HG02759 (cell line): ENCODE measurements at regions not wholly inside any gene's neighbourhood (a gene's known extent, or its start where the extent isn't known, plus 50 kb on each side); places are given as distances from the start of the nearest gene placed in this dataset.

Experiments used
- ATAC-seq: cut with Tn5 transposase; IDR thresholded peaks from one replicate; pipeline ENCODE4 v1.9.1; 2021; ENCODE audit warnings: mild to moderate bottlenecking, moderate library complexity; ENCODE audit not compliant: unreplicated experiment

DNA sequence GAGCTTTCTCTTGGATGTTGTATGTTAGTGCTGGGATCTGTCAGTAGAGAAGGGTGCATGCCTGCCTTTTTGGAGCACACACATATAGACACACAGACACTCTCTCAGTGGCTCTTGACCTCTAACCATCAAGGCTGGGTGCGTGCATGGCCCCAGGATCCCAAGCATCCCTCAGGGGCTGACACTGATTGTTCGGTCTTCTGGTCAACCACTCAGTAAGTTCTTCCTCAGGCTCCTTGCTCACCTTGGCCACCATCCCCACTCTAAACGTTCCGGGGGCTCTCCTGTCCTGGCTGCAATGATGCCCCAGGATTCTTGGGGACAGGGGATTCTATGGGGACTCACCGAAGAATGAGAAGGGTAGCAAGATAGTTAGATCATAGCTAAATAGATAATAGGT lies 179.6 kb downstream of the SHOX start:
- no peak for ATAC-seq

DNA sequence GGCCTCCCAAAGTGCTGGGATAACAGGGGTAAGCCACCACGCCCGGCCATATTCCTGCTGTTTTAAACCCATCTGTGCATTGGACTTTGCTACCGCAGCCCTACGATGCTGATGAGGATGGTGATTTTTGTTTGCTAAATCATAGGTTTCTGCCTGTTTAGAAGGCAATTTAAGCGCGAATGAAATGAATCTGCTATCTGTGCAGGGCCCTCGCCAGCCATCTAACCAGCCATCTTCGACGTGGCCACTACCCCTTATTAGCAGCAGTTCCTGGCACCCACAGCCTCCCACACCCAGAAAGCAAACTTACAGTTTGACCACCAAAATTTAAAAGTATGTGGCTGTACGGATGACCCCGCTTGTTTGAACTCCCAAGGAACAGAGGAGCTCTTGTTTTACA lies 178.5 kb downstream of the SHOX start:
- ATAC-seq: no peak

DNA sequence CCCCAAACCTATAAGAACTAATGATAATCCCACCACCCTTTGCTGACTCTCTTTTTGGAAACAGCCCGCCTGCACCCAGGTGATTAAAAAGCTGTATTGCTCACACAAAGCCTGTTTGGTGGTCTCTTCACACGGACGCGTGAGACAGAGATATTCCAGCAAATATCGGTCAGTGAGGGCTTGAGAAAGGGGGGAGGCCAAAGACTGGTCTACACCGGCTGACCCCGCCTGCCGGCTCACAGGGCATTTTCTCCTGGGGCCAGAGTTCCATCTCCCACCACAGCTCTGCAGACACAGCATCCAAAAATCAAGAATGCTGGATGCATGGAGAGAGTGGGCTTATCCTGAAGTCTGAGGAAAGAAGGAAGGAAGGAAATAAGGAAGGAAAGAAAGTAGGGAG lies 176.0 kb downstream of the SHOX start:
- ATAC-seq: no peak

DNA sequence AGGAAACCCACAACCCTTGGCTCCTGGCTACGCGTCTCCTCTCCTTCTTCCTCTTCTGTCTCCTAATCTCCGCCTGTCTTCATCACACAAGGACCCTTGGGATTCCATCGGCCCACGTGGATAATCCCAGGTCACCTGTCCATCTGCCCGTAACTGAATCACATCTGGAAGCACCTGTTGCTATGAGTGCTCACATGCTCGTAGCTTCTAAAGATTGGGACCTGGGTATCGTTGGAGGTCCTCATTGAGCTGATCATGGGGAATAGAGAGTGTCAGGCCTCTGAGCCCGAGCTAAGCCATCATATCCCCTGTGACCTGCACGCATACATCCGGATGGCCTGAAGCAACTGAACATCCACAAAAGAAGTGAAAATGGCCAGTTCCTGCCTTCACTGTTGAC lies 175.4 kb downstream of the SHOX start:
- ATAC-seq: no peak

DNA sequence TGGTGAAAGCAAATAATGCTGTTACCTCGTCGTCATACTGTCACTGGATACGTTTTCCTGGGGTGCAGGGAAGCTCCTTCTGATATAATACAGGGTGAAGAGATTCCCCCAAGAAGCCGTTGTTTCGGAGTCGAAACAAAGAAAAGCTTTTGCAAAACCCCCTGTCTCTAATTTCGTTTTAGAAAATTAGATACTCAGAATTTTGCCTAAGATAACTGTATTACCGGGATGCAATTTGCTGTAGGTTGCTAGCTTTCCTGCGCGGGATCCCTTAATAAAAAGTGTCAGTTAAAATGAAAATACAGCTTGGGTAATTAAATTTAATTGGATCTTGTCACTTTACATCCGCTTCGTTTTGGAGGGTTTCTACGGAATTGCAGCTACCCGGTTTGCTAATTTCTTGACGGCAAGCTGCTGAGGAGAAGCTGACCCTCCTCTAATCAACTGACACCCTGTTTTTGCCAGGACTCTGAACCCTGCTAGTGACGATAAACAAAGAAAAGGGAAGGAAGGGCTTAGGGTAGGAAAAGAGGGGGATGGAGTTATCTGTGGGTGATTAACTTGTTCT lies 174.6 kb downstream of the SHOX start:
- ATAC-seq: no peak

DNA sequence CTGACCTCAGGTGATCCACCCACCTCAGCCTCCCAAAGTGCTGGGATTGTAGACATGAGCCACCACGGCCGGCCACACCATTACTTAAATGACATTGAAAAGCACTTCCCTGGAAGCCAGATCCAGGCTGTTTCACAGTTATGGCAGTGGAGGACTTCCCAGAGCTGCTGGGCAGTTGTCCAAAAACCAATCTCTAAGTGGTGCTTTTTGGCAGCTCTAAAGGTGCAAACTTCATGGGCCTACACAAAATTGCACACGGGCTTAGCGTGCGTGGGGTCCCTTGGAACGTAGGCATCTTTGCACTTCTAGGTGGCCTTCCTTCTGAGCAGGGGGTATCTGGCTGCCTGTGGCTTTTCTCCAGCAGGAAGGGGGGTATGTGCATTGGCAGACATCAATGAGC lies 172.3 kb downstream of the SHOX start:
- ATAC-seq: no peak

DNA sequence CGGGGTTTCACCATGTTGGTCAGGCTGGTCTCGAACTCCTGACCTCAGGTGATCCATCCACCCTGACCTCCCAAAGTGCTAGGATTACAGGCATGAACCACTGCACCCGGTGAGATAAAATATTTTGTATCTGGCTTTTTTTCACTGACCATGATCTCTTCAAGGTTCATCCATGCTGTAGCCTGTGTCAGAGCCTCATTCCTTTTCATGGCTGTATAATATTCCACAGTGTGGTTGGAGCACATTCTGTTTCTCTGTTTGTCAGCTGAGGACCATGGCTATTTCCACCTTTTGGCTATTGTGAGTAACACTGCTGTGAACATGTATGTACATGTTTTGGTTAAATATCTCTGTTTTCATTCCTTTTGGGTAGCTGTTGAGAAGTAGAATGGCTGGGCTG lies 169.2 kb downstream of the SHOX start:
- ATAC-seq: no peak

DNA sequence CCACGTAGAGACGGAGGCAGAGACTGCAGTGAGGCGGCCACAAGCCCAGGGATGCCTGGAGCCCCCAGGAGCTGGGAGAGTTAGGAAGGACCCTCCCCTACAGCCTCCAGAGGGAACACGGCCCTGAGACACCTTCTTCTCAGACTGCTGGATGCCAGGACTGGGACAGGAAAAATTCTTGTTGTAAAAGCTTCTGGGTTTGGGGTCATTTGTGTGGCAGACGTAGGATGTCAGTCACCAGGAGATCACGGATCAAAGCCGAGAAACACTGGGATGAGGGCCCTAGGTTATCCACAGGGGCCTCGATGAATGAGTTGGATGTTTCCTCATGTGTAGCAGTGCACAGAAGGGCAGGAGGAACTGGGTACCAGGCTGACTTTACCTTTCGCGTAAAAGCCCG lies 163.7 kb downstream of the SHOX start:
- no peak for ATAC-seq

DNA sequence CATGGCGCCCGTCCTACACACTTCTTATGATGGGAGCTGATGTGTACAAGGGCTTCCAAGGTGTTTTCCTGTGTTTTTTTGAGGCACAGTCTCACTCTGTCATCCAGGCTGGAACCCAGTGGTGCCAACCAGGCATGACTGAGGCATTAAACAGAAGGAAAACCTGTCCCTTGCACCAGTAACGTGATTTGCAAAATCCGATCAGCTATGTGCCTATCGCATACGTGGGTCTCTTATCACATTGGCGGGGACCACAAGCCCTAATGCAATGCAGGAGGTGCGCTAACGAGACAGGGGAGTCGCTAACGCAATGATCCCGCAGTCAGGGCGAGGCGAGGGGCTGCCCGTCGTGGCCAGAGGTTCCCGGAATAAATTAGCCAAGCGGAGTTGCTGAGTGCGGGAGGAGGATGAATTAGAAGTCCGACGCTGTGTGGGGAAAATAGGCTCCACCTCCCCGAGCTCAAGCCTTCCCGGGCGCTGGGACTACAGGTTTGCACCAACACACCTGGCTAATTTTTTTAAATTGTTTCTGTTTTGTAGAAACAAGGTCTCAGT lies 162.7 kb downstream of the SHOX start:
- no peak for ATAC-seq

DNA sequence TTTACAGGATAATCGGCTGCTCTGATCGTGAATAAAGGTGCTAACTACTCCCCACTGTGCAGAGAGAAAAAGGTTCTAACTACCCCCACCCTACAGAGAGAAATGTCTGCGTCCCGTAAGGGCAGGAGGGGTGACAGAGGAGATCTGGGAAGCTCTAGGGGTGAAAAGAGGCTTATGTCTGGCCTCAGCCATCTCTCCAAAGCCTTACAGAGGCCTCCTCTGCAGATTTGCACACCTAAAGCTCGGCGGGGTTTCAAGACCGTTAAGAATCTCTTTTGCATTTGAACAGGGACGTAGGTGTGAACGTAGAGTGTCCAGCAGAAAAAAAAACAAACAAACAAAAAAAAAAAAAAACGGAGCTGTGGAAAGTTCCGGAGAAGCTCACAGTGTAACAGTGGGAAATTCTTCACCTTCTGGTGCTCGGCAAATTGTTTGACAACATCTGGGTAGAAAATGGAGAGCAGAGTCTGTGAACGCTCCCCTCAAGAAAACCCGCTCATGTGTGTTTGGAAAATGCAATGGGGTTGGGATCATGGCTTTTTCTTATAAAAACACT lies 161.0 kb downstream of the SHOX start:
- ATAC-seq: no peak

DNA sequence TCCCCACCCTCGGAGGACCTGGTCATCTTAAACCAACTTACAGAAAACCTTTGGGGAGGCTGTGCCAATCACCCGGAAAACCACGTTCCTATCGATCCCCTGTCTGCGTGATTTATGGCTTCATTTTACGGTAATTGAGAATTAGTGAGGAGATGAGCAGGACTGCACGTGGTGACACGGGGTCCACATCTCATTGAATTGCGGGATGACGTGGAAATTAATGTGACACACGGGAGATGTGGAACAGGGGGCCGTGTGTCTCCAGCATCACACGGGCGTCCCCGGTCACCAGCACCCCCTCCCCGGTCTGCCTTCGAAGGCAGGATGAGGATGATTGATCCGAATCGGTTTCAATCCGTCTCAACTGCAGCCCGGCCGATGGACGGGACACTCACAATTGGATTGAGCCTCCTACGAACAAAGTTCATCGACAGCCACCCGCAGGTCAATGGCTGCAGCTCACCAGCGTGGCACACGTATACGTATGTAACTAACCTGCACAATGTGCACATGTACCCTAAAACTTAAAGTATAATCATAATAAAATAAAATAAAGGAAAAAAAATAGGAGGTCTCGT lies 160.3 kb downstream of the SHOX start:
- no peak for ATAC-seq

DNA sequence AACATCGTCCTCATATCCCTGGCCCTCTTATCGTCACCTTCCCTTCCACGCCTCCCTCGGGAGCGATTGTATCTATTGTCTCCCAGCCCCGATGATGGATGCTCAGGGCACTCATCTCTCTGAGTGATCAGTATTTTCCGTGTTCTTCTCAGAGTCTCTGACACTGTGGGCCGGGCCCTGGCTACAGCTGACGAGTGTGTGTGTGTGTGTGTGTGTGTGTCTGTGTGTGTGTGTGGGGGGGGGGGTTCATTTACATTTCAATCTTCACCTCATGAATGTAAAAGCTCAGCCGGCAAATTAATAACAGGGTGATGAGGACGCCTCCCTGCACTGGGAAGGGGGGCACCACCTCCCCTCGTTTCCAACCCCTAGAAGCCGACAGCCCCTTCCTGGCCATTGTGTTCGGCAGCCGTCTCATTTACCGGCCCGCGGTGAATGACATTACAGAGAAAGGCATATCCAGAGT lies 159.5 kb downstream of the SHOX start:
- no peak for ATAC-seq

DNA sequence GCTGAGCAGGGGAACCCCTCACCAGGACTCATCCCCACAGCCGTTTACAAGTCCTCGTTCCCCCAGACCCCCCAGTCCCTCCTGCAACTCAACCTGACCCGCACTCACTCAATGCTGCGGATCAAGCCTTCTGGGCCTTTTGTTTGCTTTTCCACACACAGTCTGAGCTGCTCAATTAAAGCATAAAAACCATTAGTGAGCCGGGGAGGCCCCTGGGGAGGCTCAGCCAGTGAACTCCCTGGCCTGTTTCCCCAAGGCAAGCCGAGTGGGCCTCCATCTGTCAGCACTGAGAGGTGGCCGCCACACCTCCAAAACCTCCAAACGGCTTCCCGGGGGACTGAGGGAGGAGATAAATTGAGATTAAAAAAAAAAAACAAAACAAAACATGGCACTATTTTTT lies 158.5 kb downstream of the SHOX start:
- no peak for ATAC-seq

DNA sequence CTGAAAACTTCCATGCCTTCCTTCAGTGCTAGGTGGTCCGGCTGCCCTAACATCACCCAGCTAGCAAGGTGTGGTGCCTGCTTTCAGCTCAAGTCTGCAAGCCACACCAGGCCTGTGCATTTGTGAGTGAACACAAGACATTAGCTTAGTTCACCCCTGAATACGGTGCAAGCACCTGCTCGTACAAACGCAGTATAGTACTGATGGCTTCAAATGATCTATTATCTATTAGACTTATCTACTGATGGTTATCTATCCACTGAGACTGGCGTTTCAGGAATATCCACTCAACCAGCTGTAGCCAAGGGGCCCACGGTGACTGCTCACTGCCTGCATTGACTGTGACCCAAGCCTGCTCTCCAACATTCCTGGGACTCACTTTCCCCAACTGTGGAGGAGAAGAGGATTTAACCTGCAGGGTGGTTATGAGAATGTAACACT lies 155.9 kb downstream of the SHOX start:
- no peak for ATAC-seq

DNA sequence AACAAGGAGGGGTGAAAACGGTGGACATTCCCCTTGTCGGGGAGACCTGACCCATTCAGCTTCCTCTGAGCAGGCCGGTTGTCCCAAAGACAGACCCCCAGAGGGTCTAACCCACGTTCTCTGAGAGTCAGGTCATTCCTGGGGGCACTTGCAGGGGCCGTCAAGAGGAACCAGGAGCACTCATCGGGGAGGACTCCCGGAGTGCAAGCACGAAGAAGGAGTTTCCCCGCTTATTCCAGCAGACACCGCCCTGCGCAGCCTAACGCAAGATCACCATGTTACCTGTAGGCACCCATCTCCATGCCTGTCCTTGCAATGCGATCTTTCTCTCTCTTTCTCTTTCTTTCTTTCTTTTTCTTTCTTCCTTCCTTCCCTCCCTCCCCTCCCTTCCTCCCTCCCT lies 154.2 kb downstream of the SHOX start:
- no peak for ATAC-seq

DNA sequence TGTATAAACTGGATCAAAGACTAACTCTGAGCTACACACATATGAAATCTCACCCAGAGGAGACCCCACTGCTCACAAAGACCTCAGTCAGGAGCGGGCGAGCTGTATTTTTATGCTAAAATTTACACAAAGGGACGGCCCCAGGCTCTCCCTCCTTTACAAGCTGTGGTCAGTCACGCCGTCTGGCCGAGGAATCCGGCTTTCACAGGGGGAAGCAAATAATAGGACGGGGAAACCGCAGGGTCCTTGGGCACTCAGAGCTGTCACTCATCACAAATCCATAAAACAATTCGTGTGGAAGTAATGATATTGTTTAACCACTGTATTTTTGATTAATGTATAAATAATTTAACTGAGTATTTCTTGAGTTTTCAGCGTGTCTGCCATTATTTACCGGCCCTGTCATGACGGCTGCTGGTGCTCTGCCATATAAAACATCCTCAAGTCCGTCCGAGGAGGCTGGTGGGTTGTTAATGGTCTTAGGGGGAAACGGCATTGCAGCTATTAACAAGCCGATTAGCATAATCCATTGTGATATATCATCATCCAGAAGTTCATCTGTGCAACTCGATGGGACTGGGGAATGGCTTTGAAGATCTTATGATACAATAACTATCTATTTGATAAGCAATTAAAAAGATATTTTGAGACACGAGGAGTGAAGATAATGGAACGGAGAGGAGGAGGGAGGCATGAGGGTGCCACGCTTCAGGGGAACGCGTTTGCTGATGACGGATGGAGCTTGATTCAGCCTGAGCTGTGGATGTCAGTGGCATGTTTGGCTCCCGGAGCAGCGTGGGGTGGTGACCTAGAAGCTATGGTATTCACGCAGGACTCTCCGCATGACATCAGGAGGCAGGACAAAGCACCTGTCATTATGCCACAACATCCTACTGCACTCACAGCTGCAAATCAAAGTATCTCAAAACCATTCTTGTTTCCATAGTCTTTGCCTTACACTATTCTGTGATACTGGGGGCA lies 150.9 kb downstream of the SHOX start:
- no peak for ATAC-seq

DNA sequence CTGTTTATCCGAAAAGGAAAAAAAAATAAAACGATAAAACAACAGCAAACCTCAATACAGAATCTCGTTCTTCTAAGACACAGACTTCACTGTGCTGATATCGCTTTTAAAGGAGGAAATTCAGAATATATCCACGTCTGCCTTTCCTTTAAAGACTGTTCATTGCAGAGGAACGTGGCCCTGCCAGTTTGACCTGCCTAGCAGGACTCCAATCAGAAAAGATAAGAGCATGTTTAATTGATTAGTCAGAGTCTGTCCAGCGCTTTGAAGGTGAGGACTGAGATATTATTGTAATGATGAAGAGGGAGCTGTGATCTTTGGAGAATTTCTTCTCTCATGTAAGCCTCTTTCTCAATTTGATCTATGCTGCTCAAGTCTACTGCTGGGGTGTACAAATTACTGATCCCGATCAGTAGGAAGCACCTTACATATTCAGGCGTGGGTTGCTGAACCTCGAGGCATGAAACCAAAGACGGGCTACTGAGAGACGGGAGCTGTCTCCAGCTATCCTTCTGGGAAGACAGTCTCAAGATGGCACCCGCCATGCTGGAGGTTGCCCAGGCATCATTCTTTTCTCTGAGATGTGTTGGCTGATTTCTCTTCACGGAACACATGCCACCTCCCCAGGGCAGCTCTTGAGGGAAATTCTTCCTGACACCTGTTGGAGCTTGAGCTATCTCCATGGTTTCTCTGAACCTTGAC lies 146.1 kb downstream of the SHOX start:
- ATAC-seq: no peak

DNA sequence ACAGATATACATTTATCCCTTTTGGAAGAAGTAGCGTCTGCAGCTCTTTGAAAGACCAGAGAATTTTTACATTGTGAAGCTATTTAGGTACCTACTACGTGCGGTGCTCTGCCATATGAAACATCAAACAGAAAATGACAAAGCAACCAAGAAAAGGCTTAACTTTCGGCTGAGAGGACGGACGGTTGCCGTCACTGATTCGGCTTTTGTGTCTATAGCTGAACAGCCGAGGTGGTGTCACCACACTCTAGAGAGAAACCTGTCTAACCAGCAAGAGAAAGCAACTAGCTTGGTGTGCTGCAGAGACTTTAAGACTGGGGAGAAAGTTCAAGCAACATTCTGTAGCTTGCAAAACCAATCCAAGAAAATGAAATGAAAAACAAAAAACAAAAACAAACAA lies 145.5 kb downstream of the SHOX start:
- ATAC-seq: no peak

DNA sequence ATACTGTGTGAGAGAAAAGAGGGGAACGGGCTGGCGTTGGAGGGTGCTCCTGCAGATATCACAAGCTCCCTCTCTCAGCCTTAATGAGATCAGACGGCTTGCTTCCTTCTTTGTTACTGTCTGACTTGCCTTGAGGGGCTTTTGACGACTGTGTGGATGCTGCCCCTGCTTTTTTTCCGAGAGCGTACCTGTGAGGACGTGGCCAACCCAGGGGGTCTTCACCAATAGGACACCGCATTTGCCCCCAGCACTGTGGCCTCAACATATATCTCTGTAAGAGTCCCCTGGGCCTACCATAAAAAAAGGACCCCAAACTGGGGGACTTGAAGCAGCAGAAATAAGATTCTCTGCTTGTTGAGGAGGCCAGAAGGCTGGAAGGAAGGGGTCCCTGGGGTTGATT lies 143.9 kb downstream of the SHOX start:
- ATAC-seq: no peak

DNA sequence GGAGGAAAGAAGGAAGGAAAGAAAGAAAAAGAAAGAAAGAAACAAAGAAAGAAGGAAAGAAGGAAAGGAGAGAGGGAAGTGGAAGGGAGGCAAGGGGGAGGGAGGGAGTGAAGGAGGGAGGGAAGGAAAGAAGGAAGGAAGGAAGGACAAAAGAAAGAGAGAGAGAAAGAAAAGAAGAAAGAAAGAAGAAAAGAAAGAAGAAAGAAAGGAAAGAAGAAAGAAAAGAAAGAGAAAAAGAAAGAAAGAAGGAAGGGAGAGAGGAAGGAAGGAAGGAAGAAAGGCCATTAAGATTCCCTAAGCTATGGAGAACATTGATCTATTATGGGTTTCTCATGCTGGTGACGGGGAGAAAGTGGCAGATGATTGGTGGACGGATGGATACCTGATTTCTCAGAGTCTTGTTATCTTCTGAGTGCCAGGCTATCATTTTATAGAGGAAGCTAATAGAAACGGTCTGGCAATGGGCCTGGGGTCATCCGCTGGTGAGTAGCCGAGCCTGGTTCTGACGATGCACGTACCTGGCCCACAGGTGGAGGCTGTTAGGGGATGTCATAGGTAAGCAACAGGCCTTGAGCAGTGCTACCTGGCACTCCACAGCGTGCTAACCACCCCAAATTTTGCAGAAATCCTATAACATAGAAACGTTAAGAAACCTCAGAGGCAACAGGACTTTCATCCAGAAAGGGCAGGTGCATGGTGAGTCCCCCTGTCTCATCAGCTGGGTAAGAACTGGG lies 142.9 kb downstream of the SHOX start:
- ATAC-seq: no peak
